ENCODE measurements at regions not wholly inside any gene's neighbourhood (a gene's known extent, or its start where the extent isn't known, plus 50 kb on each side); places are given as distances from the start of the nearest gene placed in this dataset.
A peak's percentile ranks its signal among the peaks of the same experiment; 100 is the strongest.

DNA sequence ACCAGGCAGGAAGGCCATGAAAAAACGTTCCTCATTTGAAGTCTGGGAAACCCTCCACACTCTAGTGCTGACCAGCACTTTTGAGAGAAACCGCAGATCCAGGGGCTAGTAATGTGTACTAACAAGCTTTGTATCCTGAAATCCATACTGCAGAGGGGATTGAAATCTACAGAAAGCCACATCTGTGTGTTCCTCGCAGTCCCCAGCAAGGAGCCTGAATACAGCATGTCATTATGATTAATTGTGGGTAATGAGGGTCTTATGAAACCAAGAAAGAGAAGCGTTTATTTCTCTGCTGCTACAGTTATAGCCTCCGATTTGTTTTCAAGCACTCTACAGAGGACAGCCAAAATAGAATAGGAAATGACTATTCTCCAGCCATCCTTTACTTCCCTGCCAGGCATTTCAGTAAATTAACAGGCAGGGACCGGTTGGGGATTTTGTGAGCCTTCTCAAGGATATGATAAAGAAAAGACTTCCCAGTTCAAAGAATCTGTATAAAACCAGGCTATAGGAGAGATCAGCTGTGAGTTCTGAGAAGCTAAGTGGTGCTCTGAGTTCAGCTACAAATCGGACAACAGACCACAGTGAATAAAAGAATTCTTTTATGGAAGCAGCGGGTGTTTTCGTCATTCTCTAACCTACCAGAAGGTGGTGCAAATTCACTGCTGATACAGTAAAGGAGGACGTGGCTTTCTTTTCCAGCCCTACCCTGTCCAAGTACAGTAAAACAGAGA lies 133.4 kb downstream of the INSIG2 start:
- no peak for DNase-seq
- peak; percentile 78 to 85 for ATAC-seq
- intact Hi-C loops (cut with DNase I): loop anchor here (2.0 to 10.0 kb wide), 2 partner anchors 633 to 643 kb away; no protein-coding TSS in a partner anchor

DNA sequence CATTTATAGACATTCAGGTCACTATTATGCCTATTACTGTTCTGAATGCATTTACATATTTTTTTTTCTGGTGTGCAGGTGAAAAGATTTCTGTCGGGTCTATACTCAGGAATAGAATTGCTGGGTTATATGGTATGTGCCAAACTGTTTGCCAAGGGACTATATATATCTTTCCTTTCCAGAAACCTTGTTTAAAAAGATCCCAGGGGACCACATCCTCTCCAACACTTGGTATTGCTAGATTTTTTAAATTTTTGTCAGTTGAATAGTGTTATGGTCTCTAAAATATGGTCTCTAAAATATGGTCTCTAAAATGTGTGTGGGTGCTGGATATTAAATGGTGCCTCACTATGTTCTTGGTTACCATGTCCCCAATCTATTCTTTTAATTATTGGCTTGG lies 131.3 kb downstream of the INSIG2 start:
- no peak for ATAC-seq
- intact Hi-C loops (cut with DNase I): loop anchor here in 1 of 2 donors (10.0 kb wide), 1 partner anchor 635 kb away; no protein-coding TSS in a partner anchor
- no peak for DNase-seq

DNA sequence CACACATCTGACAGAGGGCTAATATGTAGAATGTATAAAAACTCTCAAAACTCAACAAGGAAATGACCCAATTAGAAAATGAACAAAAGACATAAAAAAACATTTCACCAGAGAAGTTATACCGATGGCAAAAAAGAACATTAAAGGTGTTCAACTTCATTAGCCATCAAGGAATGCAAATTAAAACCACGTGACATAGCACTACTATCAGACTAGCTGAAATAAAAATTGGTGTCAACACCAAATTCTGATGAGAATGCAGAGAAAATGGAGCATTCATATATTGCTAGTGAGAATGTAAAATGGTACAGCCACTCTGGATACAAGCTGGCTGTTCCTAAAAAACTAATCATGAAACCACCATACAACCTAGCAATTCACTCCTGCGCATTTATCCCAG lies 128.0 kb downstream of the INSIG2 start:
- no peak for ATAC-seq
- intact Hi-C loops (cut with DNase I): no loop called here
- DNase-seq: no peak

DNA sequence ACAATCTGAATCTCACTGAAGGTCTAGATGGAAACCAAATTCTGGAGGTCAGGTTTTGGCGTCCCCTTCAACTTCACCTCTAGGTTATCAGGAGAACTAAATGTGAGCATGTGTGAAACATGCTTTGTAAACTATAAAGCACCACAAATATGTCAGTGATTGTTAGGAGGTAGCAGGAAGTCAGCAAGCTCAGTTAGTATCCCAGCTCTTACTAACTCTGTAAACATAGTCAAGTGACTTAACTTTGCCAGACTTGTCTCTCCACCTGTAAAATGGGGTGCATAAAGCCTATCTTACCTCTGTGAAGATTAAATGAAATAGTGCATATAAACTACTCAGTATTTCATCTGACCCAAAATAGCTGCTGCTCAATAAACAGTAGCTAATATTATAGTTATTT lies 121.5 kb downstream of the INSIG2 start:
- ATAC-seq (no peak), DNase-seq (no peak)
- intact Hi-C loops (cut with DNase I): loop anchor here (10.0 kb wide), 2 partner anchors 165 to 655 kb away; no protein-coding TSS in a partner anchor

DNA sequence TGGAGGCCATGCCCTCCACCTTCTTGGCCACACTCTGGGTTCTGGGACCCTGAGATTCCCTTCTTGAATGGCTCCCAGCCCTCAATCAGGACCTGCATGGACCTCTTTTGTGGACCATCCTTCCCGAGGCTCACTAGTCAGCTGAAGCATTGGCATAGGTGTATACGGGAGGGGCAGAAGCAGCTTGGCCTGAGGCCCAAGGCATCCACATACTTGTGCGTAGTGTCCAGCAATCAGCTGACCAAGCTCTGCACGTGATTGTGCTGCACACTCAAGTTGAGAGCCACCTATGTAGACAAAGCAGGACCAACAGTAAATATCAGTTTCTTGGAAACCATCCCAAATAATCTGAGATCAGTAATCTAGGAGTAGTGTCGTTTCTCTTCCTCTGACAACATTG lies 119.6 kb downstream of the INSIG2 start:
- ATAC-seq (no peak), DNase-seq (no peak)
- intact Hi-C loops (cut with DNase I): loop anchor here (10.0 kb wide), 2 partner anchors 163 to 657 kb away; no protein-coding TSS in a partner anchor

DNA sequence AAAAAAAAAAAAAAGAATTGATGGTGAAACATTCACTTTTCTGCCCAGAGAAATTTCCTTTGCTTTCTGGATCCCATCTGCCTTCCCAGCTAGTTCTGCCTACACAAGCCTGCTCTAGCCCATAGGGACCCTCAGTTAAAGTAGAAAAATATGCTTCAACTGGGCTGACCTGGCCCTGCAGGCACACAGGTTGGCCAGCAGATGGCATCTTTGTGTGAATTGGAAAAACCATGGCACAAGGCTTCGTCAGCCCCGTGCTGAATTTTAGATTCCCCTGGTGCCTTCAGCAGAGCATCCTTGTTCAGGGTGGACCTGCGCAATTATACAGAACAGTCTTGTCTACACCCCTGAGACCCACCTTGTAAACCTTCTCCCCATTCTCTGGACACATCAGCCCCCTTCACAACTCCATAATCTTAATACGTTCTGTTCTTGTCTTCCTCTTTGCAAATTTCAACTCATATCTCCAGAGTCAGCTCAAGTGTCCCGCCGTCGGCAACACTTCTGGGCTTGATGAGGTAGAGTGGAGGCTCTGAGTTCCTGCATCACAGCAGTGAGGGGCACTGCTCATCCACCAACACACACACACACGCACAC lies 114.5 kb downstream of the INSIG2 start:
- intact Hi-C loops (cut with DNase I): loop anchor here (5.0 to 10.0 kb wide), 3 partner anchors 158 to 662 kb away; no protein-coding TSS in a partner anchor
- ATAC-seq (peak; percentile 55 to 62), DNase-seq (peak; percentile 37)

DNA sequence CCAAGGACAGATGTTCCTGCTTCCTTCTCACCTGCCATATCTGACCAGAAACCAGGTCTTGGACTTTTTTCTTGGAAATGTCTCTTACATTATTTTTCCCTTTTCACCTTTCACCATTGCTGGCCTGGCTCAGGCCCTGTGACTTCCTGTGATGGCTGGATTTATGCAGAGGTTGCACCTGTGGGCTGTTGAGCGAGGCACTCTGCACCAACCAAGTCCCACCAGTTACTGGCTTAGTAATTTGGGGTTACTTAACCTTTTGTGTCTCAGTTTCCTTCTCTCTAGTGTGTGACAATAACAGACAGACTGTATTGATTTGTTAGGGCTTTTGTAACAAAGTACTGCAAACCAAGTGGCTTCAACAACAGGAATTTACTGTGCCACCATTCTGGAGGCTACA lies 110.0 kb downstream of the INSIG2 start:
- DNase-seq (no peak), ATAC-seq (no peak)
- intact Hi-C loops (cut with DNase I): no loop called here

DNA sequence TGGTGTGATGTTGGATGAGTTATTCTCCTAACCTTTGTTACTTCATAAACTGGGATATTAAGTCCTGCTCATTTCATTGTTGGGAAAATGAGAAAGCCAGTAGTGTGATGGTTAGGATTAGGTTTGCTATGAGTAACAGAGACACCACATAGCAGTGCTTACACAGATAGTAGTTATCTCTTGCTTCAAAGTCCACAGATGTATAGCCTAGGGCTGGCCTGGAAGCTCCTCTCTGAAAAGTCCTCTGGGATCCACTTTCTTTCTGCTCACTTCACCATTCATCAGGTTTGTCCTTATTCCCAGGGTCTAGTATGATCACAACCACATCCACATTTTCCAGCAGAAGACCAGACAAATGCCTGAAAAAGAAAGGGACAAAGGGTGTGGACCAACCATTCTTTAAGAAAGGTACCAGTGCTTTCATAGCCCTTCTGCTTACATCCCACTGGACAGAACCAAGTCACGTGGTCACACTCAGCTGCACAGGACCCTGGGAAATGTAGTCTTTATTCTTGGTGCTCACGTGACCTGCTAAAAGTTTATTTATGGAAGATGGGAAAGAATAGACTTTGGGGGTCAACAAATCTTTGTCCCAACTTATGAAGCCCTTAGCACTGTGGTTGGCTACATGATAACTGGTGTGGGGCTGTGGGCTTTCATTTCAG lies 108.9 kb downstream of the INSIG2 start:
- ATAC-seq: no peak
- intact Hi-C loops (cut with DNase I): no loop called here
- DNase-seq: no peak

DNA sequence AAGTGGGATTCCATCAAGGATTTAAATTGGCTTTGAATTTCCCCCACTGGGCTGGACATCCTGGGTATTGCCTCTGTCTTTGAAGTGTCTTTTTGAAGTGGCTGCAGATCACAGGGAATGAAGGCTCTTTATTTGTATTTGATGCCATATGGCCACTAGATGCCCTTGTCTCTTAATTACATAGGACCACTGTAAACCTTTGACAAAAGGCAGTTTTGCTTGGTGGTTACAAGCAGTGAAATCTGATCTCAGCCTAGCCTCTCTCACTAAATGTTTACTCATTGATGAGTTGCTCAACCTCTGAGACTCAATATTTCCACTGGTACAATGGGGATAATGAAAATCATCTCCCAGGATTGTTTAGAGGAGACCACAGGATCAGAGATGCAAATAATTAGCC lies 102.2 kb downstream of the INSIG2 start:
- intact Hi-C loops (cut with DNase I): no loop called here
- ATAC-seq: no peak
- DNase-seq: no peak

DNA sequence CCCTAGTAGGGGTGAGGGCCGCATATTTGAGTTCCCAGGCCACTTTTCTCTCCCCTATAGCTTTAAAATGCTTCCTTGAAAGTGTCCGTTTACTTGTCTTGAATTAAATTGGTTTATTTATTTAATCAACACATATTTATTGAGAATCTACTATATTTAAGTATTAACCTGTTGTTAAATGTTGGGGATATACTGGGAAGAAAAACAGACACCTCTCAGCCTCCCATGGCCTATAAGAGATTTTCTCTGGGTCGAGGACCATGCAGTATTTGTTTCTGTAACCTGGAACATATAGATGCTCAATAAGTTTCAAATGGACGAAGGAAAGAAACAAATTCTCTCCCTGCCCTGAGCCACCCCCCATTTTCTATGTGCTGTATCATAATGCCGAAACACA lies 98.6 kb downstream of the INSIG2 start:
- ATAC-seq: no peak
- no peak for DNase-seq
- intact Hi-C loops (cut with DNase I): loop anchor here in 1 of 2 donors (10.0 kb wide), 1 partner anchor 102 kb away; the partner anchor contains the start of gene INSIG2

DNA sequence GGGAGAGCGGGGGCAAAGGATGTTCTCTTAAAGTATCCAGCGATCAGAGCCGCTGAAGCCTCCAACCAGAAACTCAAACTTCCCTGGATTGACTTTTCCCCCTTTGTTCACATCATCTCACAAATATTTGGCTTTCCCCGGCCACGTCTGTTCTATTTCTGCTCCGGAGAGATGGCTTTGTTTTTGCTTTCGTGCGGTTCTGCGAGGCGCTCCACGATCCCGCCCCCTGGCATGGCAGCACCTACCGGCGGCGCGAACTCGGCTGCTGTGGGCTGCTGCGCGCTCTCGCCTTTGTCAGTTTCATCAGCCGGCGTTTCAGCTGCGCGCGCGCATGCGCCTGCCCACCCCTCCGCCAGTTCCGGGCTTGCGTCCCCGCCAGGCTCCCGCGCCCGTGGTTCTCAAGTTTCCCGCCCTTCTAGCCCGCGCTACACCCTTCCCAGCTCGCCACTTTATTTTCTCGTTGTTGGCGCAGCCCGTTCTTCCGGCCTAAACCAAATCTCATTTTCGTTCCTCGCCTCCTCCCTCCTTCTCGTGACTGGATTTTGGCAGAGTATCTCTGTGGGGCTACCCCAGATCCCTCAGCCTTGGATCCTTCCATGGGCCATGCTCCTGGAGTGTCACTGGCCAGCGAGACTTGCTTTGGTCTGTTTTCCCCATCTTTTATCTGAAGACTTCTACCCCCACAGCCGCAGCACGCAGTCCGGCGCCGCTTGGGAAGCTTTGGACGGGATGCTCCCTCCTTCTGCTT lies 98.0 kb downstream of the INSIG2 start:
- DNase-seq (peak; percentile 91), ATAC-seq (peak; percentile 98)
- intact Hi-C loops (cut with DNase I): loop anchor here in 1 of 2 donors (10.0 kb wide), 1 partner anchor 101 kb away; the partner anchor contains the start of gene INSIG2

DNA sequence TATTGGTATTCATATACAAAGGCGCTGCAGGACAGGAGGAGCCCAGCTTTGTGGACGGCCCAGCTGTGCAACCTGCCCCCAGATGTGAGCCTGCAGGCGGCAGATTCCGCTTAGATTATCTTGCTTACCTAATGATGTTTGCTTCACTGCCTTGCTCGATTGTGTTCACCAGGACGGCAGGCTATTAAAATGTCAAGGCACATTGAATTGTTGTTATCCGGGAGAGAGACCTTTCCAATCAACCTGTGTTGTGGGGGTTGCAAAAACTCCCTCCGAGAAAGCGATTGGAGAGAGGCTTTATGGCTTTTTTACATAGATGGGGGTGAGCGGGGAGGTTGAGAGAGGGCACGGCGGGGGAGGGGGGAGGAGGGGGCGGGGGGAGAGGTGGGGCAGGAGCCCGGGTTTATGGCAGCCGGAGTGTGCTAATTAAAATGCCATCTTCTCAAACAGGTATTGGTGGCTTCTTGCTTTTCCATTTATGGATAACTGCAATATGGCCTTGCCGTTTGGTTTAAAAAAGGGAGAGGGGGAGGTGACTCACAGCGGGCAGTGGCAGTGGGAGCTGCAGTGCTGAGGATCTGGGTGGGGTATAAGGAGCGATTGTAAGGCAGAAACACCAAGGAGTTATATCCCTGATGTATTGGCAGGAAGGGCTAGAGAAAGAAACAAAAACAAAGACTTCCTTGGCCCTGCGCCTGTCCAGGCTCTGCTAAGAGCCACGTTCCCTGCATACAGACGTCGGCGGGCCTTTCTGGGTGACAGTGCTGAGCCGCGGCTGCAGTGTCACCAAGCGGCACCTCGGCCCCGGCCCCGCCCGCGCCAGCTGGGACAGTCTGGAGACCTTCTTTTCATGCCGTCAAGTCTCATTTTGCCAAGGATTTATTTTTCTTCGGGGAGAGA lies 97.2 kb downstream of the INSIG2 start:
- DNase-seq (peak; percentile 72), ATAC-seq (peak; percentile 83 to 85)
- intact Hi-C loops (cut with DNase I): loop anchor here in 1 of 2 donors (10.0 kb wide), 1 partner anchor 101 kb away; the partner anchor contains the start of gene INSIG2

DNA sequence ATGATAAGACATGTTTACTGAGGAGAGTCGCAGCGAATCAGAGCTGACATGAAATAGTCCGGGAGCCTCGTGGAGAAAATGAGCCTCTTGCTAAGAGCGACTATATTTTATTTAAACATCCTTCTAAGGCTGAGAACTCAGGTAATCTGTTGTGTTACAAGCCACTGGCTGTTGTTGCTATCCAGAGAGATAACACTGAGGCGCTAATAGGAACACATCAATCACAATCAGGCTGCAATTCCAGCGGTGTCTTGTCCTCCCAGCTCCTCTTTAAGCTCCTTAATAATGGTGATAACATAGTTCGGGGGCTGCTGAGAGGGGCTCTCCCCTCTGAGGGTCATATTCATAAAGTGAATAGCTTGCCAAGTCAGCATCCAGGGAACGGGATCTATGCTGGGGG lies 95.1 kb downstream of the INSIG2 start:
- intact Hi-C loops (cut with DNase I): loop anchor here in 1 of 2 donors (10.0 kb wide), 1 partner anchor 99 kb away; the partner anchor contains the start of gene INSIG2
- ATAC-seq (no peak), DNase-seq (no peak)

DNA sequence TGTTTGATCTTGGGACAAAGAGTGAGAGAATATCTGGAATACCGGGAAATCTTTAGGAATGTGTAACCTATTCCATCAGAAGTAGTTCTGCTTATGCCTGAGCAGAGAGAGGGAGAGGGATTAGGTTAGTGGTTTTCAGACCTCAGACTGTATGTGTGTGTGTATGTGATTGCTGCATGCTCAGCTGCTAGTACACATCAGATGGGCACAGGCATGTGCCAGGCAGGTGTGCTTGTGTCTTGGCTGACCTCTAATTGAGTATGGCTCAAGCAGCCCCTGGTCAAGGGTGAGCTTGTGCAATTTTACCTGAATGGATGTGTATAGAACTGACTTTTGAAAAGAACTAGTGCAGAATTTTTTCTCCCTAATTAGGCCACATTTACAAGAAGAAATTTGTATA lies 91.2 kb downstream of the INSIG2 start:
- ATAC-seq: no peak
- intact Hi-C loops (cut with DNase I): no loop called here

DNA sequence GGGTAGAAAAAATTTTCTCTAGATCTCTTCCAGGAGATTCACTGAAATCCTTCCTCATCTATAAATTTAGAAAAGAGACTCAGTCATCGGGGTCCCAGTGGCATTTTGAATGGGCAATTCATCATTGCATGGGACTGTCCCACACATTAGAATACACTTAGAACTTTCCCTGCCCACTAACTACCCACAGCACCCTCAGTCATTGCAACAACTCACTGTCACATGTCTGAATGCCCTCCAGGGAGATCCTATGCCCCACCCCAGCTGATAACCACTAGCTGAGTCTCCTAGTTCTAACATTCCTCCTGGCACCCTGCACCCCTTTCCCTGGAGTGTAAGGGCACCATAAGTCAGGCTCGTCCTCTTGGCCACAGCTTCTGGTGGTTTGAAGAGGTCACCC lies 89.6 kb downstream of the INSIG2 start:
- no peak for ATAC-seq
- intact Hi-C loops (cut with DNase I): no loop called here

More for the DNA sequence above, 91.2 kb downstream of the INSIG2 start:
- DNase-seq: no peak

DNA sequence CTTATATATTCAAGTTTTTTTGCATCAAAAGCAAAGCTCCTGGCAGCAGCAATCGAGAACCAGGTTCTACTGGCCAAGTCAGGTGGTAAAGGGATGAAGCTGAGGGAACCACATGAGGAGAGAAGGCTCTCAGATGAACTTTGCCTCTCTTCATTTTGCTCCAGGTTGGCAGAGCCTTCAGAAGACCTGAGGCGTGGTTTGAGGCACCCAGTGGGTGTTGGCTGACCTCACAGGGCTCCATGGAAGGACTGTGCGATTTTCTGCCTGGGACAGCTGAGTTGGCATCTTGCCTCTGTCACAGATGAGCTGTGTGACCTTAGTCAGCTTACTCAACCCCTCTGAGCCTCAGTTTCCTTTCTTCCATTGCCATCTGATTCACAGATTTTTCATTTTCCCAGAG lies 89.0 kb downstream of the INSIG2 start:
- DNase-seq (no peak), ATAC-seq (no peak)
- intact Hi-C loops (cut with DNase I): no loop called here

More for the DNA sequence above, 89.6 kb downstream of the INSIG2 start:
- no peak for DNase-seq

DNA sequence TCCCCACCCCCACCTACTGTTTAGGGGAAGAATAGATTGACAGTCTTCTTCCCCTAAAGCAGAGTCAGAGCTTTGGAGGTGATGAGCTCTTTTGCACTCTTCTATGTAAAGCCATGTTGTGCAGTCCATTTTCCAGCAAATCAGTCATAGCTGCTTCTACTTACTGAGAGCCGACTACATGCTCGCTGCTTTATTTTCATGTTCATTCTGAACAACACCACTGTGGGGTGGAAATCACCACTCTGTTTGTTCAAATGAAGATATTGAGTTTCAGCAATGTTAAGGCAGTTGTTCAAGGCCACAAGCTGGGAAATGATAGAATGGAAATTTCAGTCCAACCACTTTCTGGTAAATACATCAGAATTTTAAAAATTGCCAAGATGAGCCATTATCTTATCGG lies 88.3 kb downstream of the INSIG2 start:
- DNase-seq: no peak
- intact Hi-C loops (cut with DNase I): no loop called here
- no peak for ATAC-seq

DNA sequence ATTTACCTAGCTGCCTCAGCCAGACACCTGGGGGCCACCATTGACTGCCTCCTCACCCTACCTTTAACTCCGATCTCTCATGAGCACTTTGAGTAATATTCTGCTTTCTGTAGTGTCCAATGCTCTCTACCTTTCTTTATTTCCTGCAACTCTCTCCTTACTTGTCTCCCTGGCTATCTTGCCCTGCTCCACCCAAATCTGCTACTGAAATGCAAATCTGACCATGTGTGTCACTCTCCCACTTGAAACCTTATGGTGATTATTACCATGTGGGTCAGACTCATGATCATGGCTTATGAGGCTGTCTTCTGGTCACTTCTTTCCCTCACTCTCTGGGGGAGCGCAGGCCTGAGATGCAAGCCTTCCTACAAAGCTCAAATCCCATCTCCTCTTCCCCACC lies 83.3 kb downstream of the INSIG2 start:
- ATAC-seq (no peak), DNase-seq (no peak)
- intact Hi-C loops (cut with DNase I): no loop called here

Data from left cardiac atrium (tissue), 4 donors.